Endothelial cell of umbilical vein (primary cell): ENCODE measurements at regions not wholly inside any gene's neighbourhood (a gene's known extent, or its start where the extent isn't known, plus 50 kb on each side); places are given as distances from the start of the nearest gene placed in this dataset.

Experiments used
- BruUV-seq: library from RNA; stranded (reverse); fragments of 400-500 nt; replicated peaks from 2 replicates; lab custom pipeline; 2021; lab: Mats Ljungman, UMichigan
- CTCF ChIA-PET: fragments of 300-600, 350-600 bp; sonication (Branson Sonifier 250); formaldehyde crosslinking; loops from one replicate; lab custom pipeline; 2021; ENCODE audit warnings: antibody characterized with exemption, inconsistent platforms; lab: Charles Lee
- POLR2A ChIA-PET: fragments of 300-600, 350-600 bp; sonication (Branson Sonifier 250); formaldehyde crosslinking; loops from one replicate; lab custom pipeline; 2021; ENCODE audit warnings: antibody characterized with exemption, inconsistent platforms; lab: Charles Lee
- DNase-seq: peaks from one replicate; pipeline ENCODE4 v3.0.0-alpha.2; 2011; ENCODE audit warnings: low read depth, low spot score
- FAIRE-seq: peaks from 2 replicates; lab custom pipeline; 2011; peaks lifted over from hg19 to GRCh38; lab: Jason Lieb, UNC
- H2AFZ ChIP-seq: 2 replicates; pipeline ENCODE4 v1.6.0; 2012; ENCODE audit warnings: low read depth, low read length, control low read depth, inconsistent platforms
- H3K27ac ChIP-seq: 2 replicates; pipeline ENCODE4 v1.5.1; 2011; ENCODE audit warnings: low read depth, mild to moderate bottlenecking, control low read depth, low read length, moderate library complexity; ENCODE audit not compliant: insufficient read depth
- H3K27me3 ChIP-seq, 2 experiments: 2 replicates each; pipeline versions ENCODE4 v1.6.0 to v1.6.1; 2011; ENCODE audit warnings: low read length in 2 of 2, mixed read lengths in 1 of 2; ENCODE audit not compliant: control insufficient read depth in 2 of 2, insufficient read depth in 2 of 2
- H3K36me3 ChIP-seq, 2 experiments: 2 replicates in 1 of 2; 3 replicates in 1 of 2; pipeline ENCODE4 v1.5.1; 2011; ENCODE audit warnings: low read length in 2 of 2, mild to moderate bottlenecking in 1 of 2, moderate library complexity in 1 of 2; ENCODE audit not compliant: control insufficient read depth in 2 of 2, insufficient read depth in 2 of 2; ENCODE audit errors: extremely low read depth in 1 of 2
- H3K4me1 ChIP-seq: 3 replicates; pipeline ENCODE4 v1.5.1; 2011; ENCODE audit warnings: mild to moderate bottlenecking, low read length; ENCODE audit not compliant: control insufficient read depth, insufficient read depth; ENCODE audit errors: extremely low read depth
- H3K4me2 ChIP-seq: 2 replicates; pipeline ENCODE4 v1.6.1; 2011; ENCODE audit warnings: low read length, control low read depth, mixed read lengths; ENCODE audit not compliant: insufficient read depth
- H3K4me3 ChIP-seq, 3 experiments: fragments of 200-600 bp in 1 of 3; sonication (generic), shearing (Covaris generic) in 1 of 3; replicated peaks in 1 of 3; 2 replicates each; pipeline ENCODE4 v1.5.1; 2011 to 2016; ENCODE audit warnings: control low read depth in 3 of 3, low read length in 3 of 3, mild to moderate bottlenecking in 2 of 3, inconsistent platforms in 1 of 3, low read depth in 1 of 3, moderate library complexity in 1 of 3; ENCODE audit not compliant: insufficient read depth in 1 of 3
- H3K79me2 ChIP-seq: 2 replicates; pipeline ENCODE4 v1.6.0; 2012; ENCODE audit warnings: low read length, inconsistent platforms; ENCODE audit not compliant: control insufficient read depth, insufficient read depth
- H3K9ac ChIP-seq: replicated peaks from 2 replicates; pipeline ENCODE3; 2011; ENCODE audit warnings: low read length, control low read depth; ENCODE audit not compliant: insufficient read depth; ENCODE audit errors: extremely low read depth
- H3K9me1 ChIP-seq: replicated peaks from 3 replicates; pipeline ENCODE4 v1.6.0; 2011; ENCODE audit warnings: mild to moderate bottlenecking, low read length; ENCODE audit not compliant: control insufficient read depth, insufficient read depth; ENCODE audit errors: extremely low read depth
- H3K9me3 ChIP-seq: replicated peaks from 2 replicates; pipeline ENCODE4 v1.5.1; 2012; ENCODE audit warnings: low read length, inconsistent platforms; ENCODE audit not compliant: control insufficient read depth, insufficient read depth
- H4K20me1 ChIP-seq: replicated peaks from 2 replicates; pipeline ENCODE3; 2011; ENCODE audit warnings: mild to moderate bottlenecking, low read length; ENCODE audit not compliant: control insufficient read depth, insufficient read depth; ENCODE audit errors: extremely low read depth
- EZH2 ChIP-seq: IDR thresholded peaks from 2 replicates; pipeline ENCODE4 v1.6.1; 2012; ENCODE audit warnings: borderline replicate concordance, low read depth, mild to moderate bottlenecking, moderate library complexity, low read length, inconsistent platforms; ENCODE audit not compliant: severe bottlenecking
- FOS ChIP-seq: IDR thresholded peaks from 2 replicates; pipeline ENCODE4 v1.6.1; 2011; ENCODE audit warnings: mild to moderate bottlenecking, low read length, moderate library complexity, borderline replicate concordance; ENCODE audit not compliant: insufficient read depth
- GATA2 ChIP-seq: IDR thresholded peaks from 2 replicates; pipeline ENCODE4 v1.7.0; 2011; ENCODE audit warnings: low read depth, mild to moderate bottlenecking, moderate library complexity, mixed read lengths, low read length; ENCODE audit not compliant: insufficient read length, insufficient read depth
- JUN ChIP-seq: IDR thresholded peaks from 2 replicates; pipeline ENCODE4 v1.6.1; 2011; ENCODE audit warnings: borderline replicate concordance, low read depth; ENCODE audit not compliant: insufficient read length, insufficient read depth
- MYC ChIP-seq: IDR thresholded peaks from one replicate; pipeline ENCODE4 v1.6.1; 2011; ENCODE audit warnings: mild to moderate bottlenecking, low read depth, low read length
- POLR2A ChIP-seq: IDR thresholded peaks from 2 replicates; pipeline ENCODE4 v1.6.1; 2012; ENCODE audit warnings: low read depth, mild to moderate bottlenecking, control low read depth, low read length
- POLR2AphosphoS5 ChIP-seq: IDR thresholded peaks from 2 replicates; pipeline ENCODE4 v1.6.1; 2012; ENCODE audit warnings: low read depth, mild to moderate bottlenecking, control low read depth, low read length, moderate library complexity; ENCODE audit not compliant: insufficient read depth
- dilution Hi-C: fragments of 300-500 bp; cut with MboI; formaldehyde crosslinking; loops from one replicate; pipeline ENCODE4 v1.15.0; 2019; ENCODE audit warnings: low sequenced_read_pairs; ENCODE audit not compliant: extremely low pct_ligation_motif_present
- intact Hi-C: fragments of 100-400 bp; cut with micrococcal nuclease; formaldehyde crosslinking; loops from one replicate; pipeline ENCODE4 v1.10.0; 2022
- TF ChIP-seq, protein P1 (sequence below): IDR thresholded peaks from 2 replicates; pipeline ENCODE4 v1.6.1; 2011; ENCODE audit not compliant: insufficient read depth, insufficient read length
- TF ChIP-seq, protein P2 (sequence below), 2 donors: IDR thresholded peaks; 1 replicate in 1 of 2; 2 replicates in 1 of 2; pipeline ENCODE4 v1.5.1; 2011; ENCODE audit warnings: low read length in 2 of 2, mild to moderate bottlenecking in 2 of 2, moderate library complexity in 2 of 2, control low read depth in 1 of 2, inconsistent platforms in 1 of 2, low read depth in 1 of 2; ENCODE audit not compliant: insufficient read depth in 1 of 2; ENCODE audit errors: extremely low read depth in 1 of 2

DNA sequence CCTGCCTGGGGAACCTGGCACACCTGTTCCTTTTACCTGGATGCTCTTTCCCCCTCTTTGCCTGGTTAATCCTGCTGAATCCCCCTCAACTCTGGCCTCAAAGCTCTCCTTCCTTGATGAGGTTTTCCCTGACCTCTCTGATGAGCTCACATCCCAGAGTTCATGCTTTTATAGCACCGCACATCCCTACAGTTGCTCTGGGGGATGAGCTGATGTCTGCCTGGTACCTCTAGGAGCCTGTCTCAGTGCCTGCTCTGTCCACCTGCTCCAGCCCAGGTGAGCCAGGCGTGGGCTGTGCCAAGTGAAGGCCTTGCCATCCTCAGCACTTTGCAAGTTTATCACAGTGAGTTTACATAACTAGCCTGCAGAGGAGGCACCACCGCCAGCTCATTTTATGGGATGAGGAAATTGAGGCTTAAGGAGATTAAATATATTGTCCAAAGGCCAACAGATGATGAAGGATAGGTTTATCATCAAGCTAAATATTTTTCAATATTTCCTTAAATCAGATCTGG lies 58.6 kb upstream of the TMPRSS2 start:
- TF ChIP-seq FOS (no peak), EZH2 (no peak), JUN (no peak), POLR2AphosphoS5 (no peak), MYC (no peak), POLR2A (no peak), GATA2 (no peak)
- TF ChIP-seq, protein P1, sequence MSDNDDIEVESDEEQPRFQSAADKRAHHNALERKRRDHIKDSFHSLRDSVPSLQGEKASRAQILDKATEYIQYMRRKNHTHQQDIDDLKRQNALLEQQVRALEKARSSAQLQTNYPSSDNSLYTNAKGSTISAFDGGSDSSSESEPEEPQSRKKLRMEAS = no peak
- TF ChIP-seq, protein P2, sequence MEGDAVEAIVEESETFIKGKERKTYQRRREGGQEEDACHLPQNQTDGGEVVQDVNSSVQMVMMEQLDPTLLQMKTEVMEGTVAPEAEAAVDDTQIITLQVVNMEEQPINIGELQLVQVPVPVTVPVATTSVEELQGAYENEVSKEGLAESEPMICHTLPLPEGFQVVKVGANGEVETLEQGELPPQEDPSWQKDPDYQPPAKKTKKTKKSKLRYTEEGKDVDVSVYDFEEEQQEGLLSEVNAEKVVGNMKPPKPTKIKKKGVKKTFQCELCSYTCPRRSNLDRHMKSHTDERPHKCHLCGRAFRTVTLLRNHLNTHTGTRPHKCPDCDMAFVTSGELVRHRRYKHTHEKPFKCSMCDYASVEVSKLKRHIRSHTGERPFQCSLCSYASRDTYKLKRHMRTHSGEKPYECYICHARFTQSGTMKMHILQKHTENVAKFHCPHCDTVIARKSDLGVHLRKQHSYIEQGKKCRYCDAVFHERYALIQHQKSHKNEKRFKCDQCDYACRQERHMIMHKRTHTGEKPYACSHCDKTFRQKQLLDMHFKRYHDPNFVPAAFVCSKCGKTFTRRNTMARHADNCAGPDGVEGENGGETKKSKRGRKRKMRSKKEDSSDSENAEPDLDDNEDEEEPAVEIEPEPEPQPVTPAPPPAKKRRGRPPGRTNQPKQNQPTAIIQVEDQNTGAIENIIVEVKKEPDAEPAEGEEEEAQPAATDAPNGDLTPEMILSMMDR (IDR thresholded peaks at IDR 0.05; ENCODE audit: extremely low read depth in 1 of 2, insufficient read depth in 1 of 2, low read depth in 1 of 2, low read length in 2 of 2) = no peak
- Histone ChIP-seq H3K9me1 (no peaks in the 10 kb centered on the region), H3K36me3 (no peaks in the 10 kb centered on the region), H3K9me3 (no peaks in the 10 kb centered on the region), H3K27ac (no peak overlapping the region), H4K20me1 (no peaks in the 10 kb centered on the region), H3K9ac (no peak overlapping the region), H2AFZ (no peak overlapping the region), H3K79me2 (no peaks in the 10 kb centered on the region), H3K4me2 (no peak overlapping the region), H3K4me3 (no peak overlapping the region), H3K27me3 (no peaks in the 10 kb centered on the region), H3K4me1 (no peaks in the 10 kb centered on the region)
- CTCF ChIA-PET = no interaction called here
- dilution Hi-C loops (no loop called here), intact Hi-C loops (no loop called here)
- BruUV-seq = no TSS peak
- DNase-seq = no peak
- no peak for FAIRE-seq
- POLR2A ChIA-PET = no interaction called here
